PC-3 (cell line): ENCODE measurements at regions not wholly inside any gene's neighbourhood (a gene's known extent, or its start where the extent isn't known, plus 50 kb on each side); places are given as distances from the start of the nearest gene placed in this dataset.

Source experiments
- ATAC-seq: fragments of 200-7000 bp; cut with Tn5 transposase; 2 replicates; pipeline ENCODE4 v1.9.1; 2020; ENCODE audit warnings: mild to moderate bottlenecking, moderate library complexity
- BruUV-seq: library from RNA; stranded (reverse); fragments of 400-500 nt; replicated peaks from 2 replicates; lab custom pipeline; 2021; lab: Mats Ljungman, UMichigan
- CTCF ChIA-PET: fragments of 300-600 bp; sonication (Branson Sonifier 250); formaldehyde crosslinking; loops from one replicate; lab custom pipeline; 2022; ENCODE audit warnings: antibody characterized with exemption; lab: Charles Lee
- POLR2A ChIA-PET: fragments of 300-600 bp; sonication (Branson Sonifier 250); formaldehyde crosslinking; loops from one replicate; lab custom pipeline; 2022; ENCODE audit warnings: antibody characterized with exemption; ENCODE audit not compliant: unreplicated experiment; lab: Charles Lee
- DNase-seq: peaks from one replicate; pipeline ENCODE4 v3.0.0-alpha.2; 2015
- H2AFZ ChIP-seq: fragments of 300-600 bp; sonication (generic); 2 replicates; pipeline ENCODE4 v1.6.0; 2016; ENCODE audit warnings: antibody characterized with exemption, low read length
- H3F3A ChIP-seq: fragments of 300-600 bp; sonication (generic); one replicate; pipeline ENCODE4 v1.6.0; 2017; ENCODE audit warnings: antibody characterized with exemption, low read length, control low read depth, mild to moderate bottlenecking; ENCODE audit not compliant: unreplicated experiment
- H3K27ac ChIP-seq: fragments of 300-600 bp; sonication (generic); 2 replicates; pipeline ENCODE4 v1.5.1; 2016; ENCODE audit warnings: mild to moderate bottlenecking, low read length
- H3K27me3 ChIP-seq: fragments of 300-600 bp; sonication (generic); 2 replicates; pipeline ENCODE4 v1.6.1; 2016; ENCODE audit warnings: low read length, mixed read lengths
- H3K36me3 ChIP-seq: fragments of 300-600 bp; sonication (generic); 2 replicates; pipeline ENCODE4 v1.6.1; 2016; ENCODE audit warnings: low read depth, mixed run types, low read length, mixed read lengths
- H3K4me1 ChIP-seq: fragments of 300-600 bp; sonication (generic); 2 replicates; pipeline ENCODE4 v1.5.1; 2016; ENCODE audit warnings: low read length; ENCODE audit not compliant: insufficient read depth
- H3K4me2 ChIP-seq: fragments of 300-600 bp; sonication (generic); 2 replicates; pipeline ENCODE4 v1.6.0; 2016; ENCODE audit warnings: low read length
- H3K4me3 ChIP-seq: fragments of 300-600 bp; sonication (generic); 2 replicates; pipeline ENCODE4 v1.5.1; 2016; ENCODE audit warnings: mild to moderate bottlenecking, low read length, mixed read lengths
- H3K79me2 ChIP-seq: fragments of 300-600 bp; sonication (generic); 2 replicates; pipeline ENCODE4 v1.6.1; 2017; ENCODE audit warnings: low read length, mixed read lengths
- H3K9ac ChIP-seq: fragments of 300-600 bp; sonication (generic); 2 replicates; pipeline ENCODE4 v1.6.0; 2016; ENCODE audit warnings: mild to moderate bottlenecking, low read length
- H3K9me2 ChIP-seq: fragments of 300-600 bp; sonication (generic); replicated peaks from 2 replicates; pipeline ENCODE4 v1.6.1; 2016; ENCODE audit warnings: mixed run types, low read length, mixed read lengths
- H3K9me3 ChIP-seq: fragments of 300-600 bp; sonication (generic); 2 replicates; pipeline ENCODE4 v1.6.1; 2016; ENCODE audit warnings: low read length, mixed read lengths
- H4K20me1 ChIP-seq: fragments of 300-600 bp; sonication (generic); 2 replicates; pipeline ENCODE4 v1.6.1; 2016; ENCODE audit warnings: low read length, mixed read lengths
- CTCF ChIP-seq: fragments of 300-600 bp; sonication (generic); conservative IDR thresholded peaks from 2 replicates; pipeline ENCODE4 v1.5.1; 2017; ENCODE audit warnings: antibody characterized with exemption, low read depth, mild to moderate bottlenecking, low read length
- EZH2 ChIP-seq: fragments of 300-600 bp; sonication (generic); IDR thresholded peaks from one replicate; pipeline ENCODE4 v1.6.1; 2017; ENCODE audit warnings: antibody characterized with exemption, mild to moderate bottlenecking, low read length; ENCODE audit not compliant: unreplicated experiment
- EZH2phosphoT487 ChIP-seq: fragments of 300-600 bp; sonication (generic); IDR thresholded peaks from 2 replicates; pipeline ENCODE4 v1.6.1; 2018; ENCODE audit warnings: mild to moderate bottlenecking, antibody characterized with exemption, low read length, borderline replicate concordance
- intact Hi-C: fragments of 100-400 bp; cut with micrococcal nuclease; formaldehyde crosslinking; loops from 2 replicates; pipeline ENCODE4 v1.9.0; 2023

GRCh38 chr6:81609736-81610135 is 142.7 kb downstream of the TENT5A start:
- POLR2A ChIA-PET: no interaction called here
- intact Hi-C loops: loop anchor here (5.0 kb wide), 1 partner anchor 38 kb away; no protein-coding TSS in a partner anchor

GRCh38 chr6:81608776-81609175 is 143.7 kb downstream of the TENT5A start:
- Histone ChIP-seq H2AFZ (no peak overlapping the region), H3K4me2 (no peak overlapping the region), H3K4me3 (no peak overlapping the region), H3K9me3 (no peaks in the 10 kb centered on the region), H4K20me1 (no peaks in the 10 kb centered on the region), H3K36me3 (no peaks in the 10 kb centered on the region), H3F3A (no peaks in the 10 kb centered on the region), H3K9ac (no peak overlapping the region), H3K27ac (no peak overlapping the region), H3K27me3 (no peaks in the 10 kb centered on the region), H3K9me2 (no peaks in the 10 kb centered on the region), H3K79me2 (no peaks in the 10 kb centered on the region), H3K4me1 (peaks cover 7% of the 10 kb centered on the region)
- no peak for DNase-seq
- CTCF ChIA-PET: no interaction called here
- TF ChIP-seq EZH2 (no peak), EZH2phosphoT487 (no peak), CTCF (no peak)
- ATAC-seq: no peak
- intact Hi-C loops: no loop called here
- POLR2A ChIA-PET: no interaction called here
- BruUV-seq: no TSS peak

More at GRCh38 chr6:81609736-81610135, 142.7 kb downstream of the TENT5A start:
- no TSS peak for BruUV-seq
- H3K4me2 ChIP-seq: no peak overlapping the region
- no peaks in the 10 kb centered on the region for H4K20me1 ChIP-seq
- H3K4me1 ChIP-seq: peaks cover 16% of the 10 kb centered on the region
- no peak overlapping the region for H3K9ac ChIP-seq
- no peak for TF ChIP-seq CTCF
- TF ChIP-seq EZH2: no peak
- no peak for TF ChIP-seq EZH2phosphoT487
- DNase-seq: no peak
- no peaks in the 10 kb centered on the region for H3K9me3 ChIP-seq
- H3K79me2 ChIP-seq: no peaks in the 10 kb centered on the region
- no peak for ATAC-seq
- H3K27me3 ChIP-seq: no peaks in the 10 kb centered on the region
- H2AFZ ChIP-seq: no peak overlapping the region
- no peaks in the 10 kb centered on the region for H3K9me2 ChIP-seq
- no peaks in the 10 kb centered on the region for H3K36me3 ChIP-seq
- no peak overlapping the region for H3K4me3 ChIP-seq
- no peaks in the 10 kb centered on the region for H3F3A ChIP-seq
- H3K27ac ChIP-seq: no peak overlapping the region
- CTCF ChIA-PET: no interaction called here

- H2AFZ ChIP-seq: no peak overlapping the region
- no peak for TF ChIP-seq EZH2
- TF ChIP-seq CTCF: no peak
- TF ChIP-seq EZH2phosphoT487: no peak
- ChIA-PET POLR2A (no interaction called here), CTCF (no interaction called here)
- no peaks in the 10 kb centered on the region for H4K20me1 ChIP-seq
- H3K4me1 ChIP-seq: no peaks in the 10 kb centered on the region
- no peak overlapping the region for H3K4me3 ChIP-seq
- no peaks in the 10 kb centered on the region for H3K36me3 ChIP-seq
- H3K9me3 ChIP-seq: no peaks in the 10 kb centered on the region
- DNase-seq: peak; percentile 49
- intact Hi-C loops: no loop called here
- ATAC-seq: peak; percentile 70
- H3K27me3 ChIP-seq: no peaks in the 10 kb centered on the region
- H3K4me2 ChIP-seq: no peak overlapping the region; the same call in 1 of the 2 replicates
- H3K9ac ChIP-seq: 0 out of 2 replicates have a peak overlapping the region, but pooled peaks have one; percentile 36
- H3K79me2 ChIP-seq: no peaks in the 10 kb centered on the region
- BruUV-seq: no TSS peak
- H3F3A ChIP-seq: no peaks in the 10 kb centered on the region
- H3K27ac ChIP-seq: peak overlapping the region; percentile 74
- no peaks in the 10 kb centered on the region for H3K9me2 ChIP-seq
Observed at GRCh38 chr6:81606965-81607381, 145.5 kb downstream of the TENT5A start.
